GM13977 (cell line): ENCODE measurements at regions not wholly inside any gene's neighbourhood (a gene's known extent, or its start where the extent isn't known, plus 50 kb on each side); places are given as distances from the start of the nearest gene placed in this dataset.

ENCODE experiments used
- DNase-seq: peaks from one replicate; pipeline ENCODE4 v3.0.0; 2012; ENCODE audit warnings: low spot score
- CTCF ChIP-seq: IDR thresholded peaks from 2 replicates; pipeline ENCODE4 v1.5.1; 2012; ENCODE audit warnings: mild to moderate bottlenecking, control low read depth; ENCODE audit not compliant: insufficient read depth; ENCODE audit errors: extremely low read depth, missing control alignments
- in situ Hi-C: fragments of 300-500 bp; cut with MboI; formaldehyde crosslinking; loops from one replicate; pipeline ENCODE4 v1.12.0; 2022; ENCODE audit warnings: low sequenced_read_pairs, low pct_unique_long_range_greater_than_20kb, mixed read lengths, inconsistent platforms; ENCODE audit not compliant: unreplicated experiment

- no peak for DNase-seq
- TF ChIP-seq CTCF, result no peak
- in situ Hi-C loops, result no loop called here
Measured at GRCh38 chr3:187970106-187970505, 183.9 kb upstream of the LPP start.

- TF ChIP-seq CTCF, result no peak
- in situ Hi-C loops, result no loop called here
- no peak for DNase-seq
Measured at GRCh38 chr3:187971629-187972028, 182.3 kb upstream of the LPP start.

- in situ Hi-C loops, result no loop called here
- no peak for TF ChIP-seq CTCF
- no peak for DNase-seq
Measured at GRCh38 chr3:187972454-187972853, 181.5 kb upstream of the LPP start.

- in situ Hi-C loops, result no loop called here
- DNase-seq, result peak; percentile 12
- no peak for TF ChIP-seq CTCF
Measured at GRCh38 chr3:187973977-187974870, 179.7 kb upstream of the LPP start.

- in situ Hi-C loops, result no loop called here
- no peak for DNase-seq
- no peak for TF ChIP-seq CTCF
Measured at GRCh38 chr3:187974871-187975271, 179.1 kb upstream of the LPP start.

- in situ Hi-C loops, result no loop called here
- DNase-seq, result no peak
- no peak for TF ChIP-seq CTCF
Measured at GRCh38 chr3:187975561-187976364, 178.2 kb upstream of the LPP start.
